ENCODE measurements at regions not wholly inside any gene's neighbourhood (a gene's known extent, or its start where the extent isn't known, plus 50 kb on each side); places are given as distances from the start of the nearest gene placed in this dataset.

DNA sequence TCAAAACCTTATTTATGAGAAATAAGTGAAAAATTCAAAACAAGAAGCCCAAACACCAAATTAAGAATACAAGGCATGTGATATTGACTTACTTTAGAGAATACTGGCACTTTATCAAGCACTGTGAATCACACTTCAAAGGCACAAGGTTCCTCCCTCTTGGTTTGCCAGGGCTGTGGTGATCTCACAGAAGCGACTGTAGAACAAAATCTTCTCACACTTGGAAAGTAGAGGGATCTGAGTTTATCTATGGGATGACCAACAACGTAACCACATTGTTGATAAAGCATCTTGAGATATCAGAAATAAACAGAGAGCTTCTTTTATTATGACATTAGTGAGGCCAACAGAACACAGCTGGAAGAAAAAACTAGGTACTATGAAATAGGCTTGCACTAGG is 295.9 kb downstream of the NFIB start:
- TF ChIP-seq, protein P1, sequence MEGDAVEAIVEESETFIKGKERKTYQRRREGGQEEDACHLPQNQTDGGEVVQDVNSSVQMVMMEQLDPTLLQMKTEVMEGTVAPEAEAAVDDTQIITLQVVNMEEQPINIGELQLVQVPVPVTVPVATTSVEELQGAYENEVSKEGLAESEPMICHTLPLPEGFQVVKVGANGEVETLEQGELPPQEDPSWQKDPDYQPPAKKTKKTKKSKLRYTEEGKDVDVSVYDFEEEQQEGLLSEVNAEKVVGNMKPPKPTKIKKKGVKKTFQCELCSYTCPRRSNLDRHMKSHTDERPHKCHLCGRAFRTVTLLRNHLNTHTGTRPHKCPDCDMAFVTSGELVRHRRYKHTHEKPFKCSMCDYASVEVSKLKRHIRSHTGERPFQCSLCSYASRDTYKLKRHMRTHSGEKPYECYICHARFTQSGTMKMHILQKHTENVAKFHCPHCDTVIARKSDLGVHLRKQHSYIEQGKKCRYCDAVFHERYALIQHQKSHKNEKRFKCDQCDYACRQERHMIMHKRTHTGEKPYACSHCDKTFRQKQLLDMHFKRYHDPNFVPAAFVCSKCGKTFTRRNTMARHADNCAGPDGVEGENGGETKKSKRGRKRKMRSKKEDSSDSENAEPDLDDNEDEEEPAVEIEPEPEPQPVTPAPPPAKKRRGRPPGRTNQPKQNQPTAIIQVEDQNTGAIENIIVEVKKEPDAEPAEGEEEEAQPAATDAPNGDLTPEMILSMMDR (IDR thresholded peaks at IDR 0.05): no peak
- TF ChIP-seq POLR2A (IDR thresholded peaks at IDR 0.05): no peak
